ENCODE measurements at regions not wholly inside any gene's neighbourhood (a gene's known extent, or its start where the extent isn't known, plus 50 kb on each side); places are given as distances from the start of the nearest gene placed in this dataset.

DNA sequence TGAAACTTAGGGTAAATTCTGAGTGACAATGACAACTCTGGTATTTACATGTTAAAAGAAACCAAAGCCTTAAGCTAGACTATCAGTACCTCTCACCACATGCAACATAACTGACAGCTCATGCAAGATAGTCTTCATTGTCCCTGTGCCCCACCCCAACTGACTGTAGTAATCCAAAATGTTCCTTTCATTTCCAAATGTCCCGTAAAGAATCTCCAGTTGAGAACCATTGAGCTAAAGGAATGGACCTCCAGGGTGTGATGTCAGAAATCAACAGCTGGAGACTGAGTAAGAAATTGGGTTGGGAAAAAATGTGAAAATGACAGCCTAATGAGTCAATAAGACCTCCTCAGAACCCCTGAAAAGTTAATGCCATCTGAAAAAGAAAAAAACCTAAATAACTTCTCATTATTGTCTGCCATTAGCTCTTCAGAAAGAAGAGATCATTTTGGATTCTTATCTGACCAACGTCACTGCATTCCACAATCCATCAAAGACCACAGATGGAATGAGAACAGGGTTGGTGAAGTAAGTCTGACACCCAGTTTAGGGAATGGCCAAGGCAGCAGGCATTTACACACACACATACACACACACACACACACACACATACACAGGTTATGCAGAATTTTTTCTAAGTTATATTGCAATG, 51.7 kb upstream of the ACVR2A start:
- Mint-ChIP-seq H3K36me3 (no peaks in the 10 kb centered on the region), H3K4me3 (no peak overlapping the region), H3K4me1 (peaks cover 11% of the 10 kb centered on the region), H3K27ac (no peak overlapping the region), H3K9me3 (no peaks in the 10 kb centered on the region), H3K27me3 (no peaks in the 10 kb centered on the region)

DNA sequence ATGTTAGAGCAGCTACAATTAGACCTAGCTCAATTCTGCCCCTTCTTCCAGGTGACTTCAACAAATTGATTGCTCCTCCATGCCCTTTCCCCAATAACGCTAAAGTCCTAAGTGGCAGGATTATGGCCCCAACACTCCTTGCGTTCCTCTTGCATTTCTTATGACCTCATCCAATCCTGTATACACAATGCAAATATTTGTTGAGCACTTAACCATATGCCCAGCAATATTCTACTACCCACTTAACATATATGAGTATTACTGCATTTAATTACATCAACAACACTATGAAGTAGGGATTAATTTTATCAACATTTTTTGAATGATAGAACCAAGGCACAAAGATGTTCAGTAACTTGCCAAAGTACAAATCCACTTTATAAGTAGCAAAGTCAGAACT, 54.2 kb upstream of the ACVR2A start:
- Mint-ChIP-seq H3K27ac (no peak overlapping the region), H3K4me1 (no peaks in the 10 kb centered on the region), H3K27me3 (no peaks in the 10 kb centered on the region), H3K9me3 (no peaks in the 10 kb centered on the region), H3K4me3 (no peak overlapping the region), H3K36me3 (no peaks in the 10 kb centered on the region)

DNA sequence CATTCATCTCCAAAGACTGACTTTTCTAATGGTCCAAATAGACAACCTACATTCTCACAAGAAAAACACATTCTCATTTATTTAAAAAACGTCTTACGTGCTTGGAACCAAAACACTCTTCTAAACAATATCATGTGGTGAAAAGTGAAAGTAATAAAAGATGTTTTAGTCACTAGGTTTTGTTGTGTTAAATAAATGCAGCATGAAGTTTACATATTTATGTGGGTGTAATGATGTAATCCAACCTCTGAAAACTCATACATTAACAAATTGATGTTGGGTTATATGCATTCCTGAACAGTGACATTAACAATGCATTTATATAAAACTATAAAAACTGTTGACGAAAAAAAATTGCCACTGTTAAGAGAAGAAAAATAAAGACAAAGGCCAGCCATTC, 55.1 kb upstream of the ACVR2A start:
- Mint-ChIP-seq H3K9me3 (no peaks in the 10 kb centered on the region), H3K4me3 (no peak overlapping the region), H3K4me1 (no peaks in the 10 kb centered on the region), H3K36me3 (no peaks in the 10 kb centered on the region), H3K27me3 (no peaks in the 10 kb centered on the region), H3K27ac (no peak overlapping the region)

DNA sequence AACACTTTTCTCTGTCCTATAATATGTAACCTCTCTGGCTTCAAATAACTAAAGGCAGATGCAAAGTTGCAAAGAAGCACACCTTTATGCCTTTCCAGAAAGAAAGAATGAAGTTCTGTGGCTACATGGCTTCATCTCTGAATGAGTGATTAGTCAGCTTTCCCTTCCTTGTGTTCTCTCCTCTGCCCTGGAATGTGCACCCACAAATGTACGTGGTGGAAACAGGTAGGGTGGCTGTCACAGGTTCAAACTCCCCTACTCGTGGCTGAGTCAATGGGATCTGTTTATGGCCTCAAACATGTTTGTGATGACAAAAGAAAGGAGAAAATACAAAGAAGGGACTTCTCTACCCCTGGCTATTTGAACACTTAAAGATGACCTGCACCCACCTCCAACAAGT, 55.5 kb upstream of the ACVR2A start:
- Mint-ChIP-seq H3K27ac (no peak overlapping the region), H3K9me3 (no peaks in the 10 kb centered on the region), H3K4me1 (no peaks in the 10 kb centered on the region), H3K27me3 (no peaks in the 10 kb centered on the region), H3K4me3 (no peak overlapping the region), H3K36me3 (no peaks in the 10 kb centered on the region)

DNA sequence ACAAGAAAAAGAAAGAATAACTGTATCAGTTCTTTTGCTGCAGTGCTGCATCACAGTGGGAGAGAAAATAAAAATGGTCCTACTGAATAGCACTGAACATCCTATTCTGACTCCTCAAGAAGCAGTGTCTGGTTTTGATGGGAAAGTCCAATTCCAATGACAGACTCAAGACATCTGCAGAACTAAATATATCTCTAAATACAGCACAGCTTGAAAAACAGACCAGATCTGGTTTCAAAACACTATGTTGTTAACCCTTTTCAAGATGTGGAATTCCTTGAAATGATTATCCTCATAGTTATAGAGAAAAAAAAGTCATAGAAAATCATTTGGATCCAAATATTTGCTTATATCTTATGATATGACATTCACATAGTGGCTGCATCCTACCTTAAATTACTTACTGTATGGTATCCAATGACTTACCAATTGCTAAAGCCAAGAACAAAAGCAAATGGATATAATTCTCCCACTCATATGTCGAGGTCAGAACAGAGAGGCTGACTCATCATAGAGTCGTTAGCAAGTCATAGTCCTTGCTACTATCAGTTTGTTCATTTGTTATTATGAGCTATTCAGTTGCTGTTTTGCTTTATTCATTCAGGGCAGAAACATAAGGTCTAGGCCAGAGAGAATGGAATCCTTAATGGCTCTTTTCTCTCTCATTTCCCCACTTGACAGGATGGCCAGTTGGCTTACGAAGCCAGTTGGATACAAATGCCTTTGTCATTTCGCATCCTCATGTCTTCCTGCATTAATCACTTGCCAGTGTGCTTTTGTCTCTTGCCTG, 62.5 kb upstream of the ACVR2A start:
- Mint-ChIP-seq H3K9me3 (no peaks in the 10 kb centered on the region), H3K4me1 (no peaks in the 10 kb centered on the region), H3K27ac (no peak overlapping the region), H3K27me3 (peaks cover 3% of the 10 kb centered on the region), H3K36me3 (no peaks in the 10 kb centered on the region), H3K4me3 (no peak overlapping the region)

DNA sequence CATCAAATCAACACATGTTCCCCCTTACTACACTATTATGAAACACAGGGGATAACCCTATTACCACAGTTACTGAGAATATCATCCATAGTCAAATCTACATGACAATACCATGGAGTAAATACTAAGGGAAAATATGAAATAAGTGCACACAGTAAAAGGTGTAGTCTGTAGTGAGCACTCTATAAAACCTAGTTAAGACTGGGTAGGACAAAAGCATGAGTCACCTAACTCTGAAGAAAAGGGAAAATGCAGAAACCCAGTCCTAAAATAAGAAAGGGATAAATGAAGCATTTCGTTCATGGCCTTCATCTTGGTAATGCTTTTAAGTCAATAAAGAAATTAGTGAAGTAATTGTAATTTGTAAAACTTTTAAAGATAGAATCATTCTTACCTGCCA, 65.4 kb upstream of the ACVR2A start:
- Mint-ChIP-seq H3K27me3 (peaks cover 3% of the 10 kb centered on the region), H3K36me3 (no peaks in the 10 kb centered on the region), H3K27ac (no peak overlapping the region), H3K9me3 (no peaks in the 10 kb centered on the region), H3K4me1 (no peaks in the 10 kb centered on the region), H3K4me3 (no peak overlapping the region)

DNA sequence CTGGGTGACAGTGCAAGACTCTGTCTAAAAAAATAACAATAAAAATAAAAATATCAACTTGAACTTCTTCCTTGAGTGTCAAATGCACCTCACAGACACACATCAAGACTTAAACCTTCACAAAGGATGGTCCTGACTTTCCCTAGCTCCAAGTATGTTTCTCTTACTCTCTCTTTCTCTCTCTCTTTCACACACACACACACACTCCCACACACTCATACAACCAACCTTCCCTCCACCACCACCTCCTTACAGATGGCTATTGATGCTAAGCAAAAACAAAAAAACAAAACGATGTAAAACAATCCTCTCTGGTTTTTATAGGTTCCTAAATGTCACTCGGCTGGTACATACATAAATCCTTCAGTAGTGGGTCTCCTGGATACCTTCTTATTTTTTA, 67.4 kb upstream of the ACVR2A start:
- Mint-ChIP-seq H3K27me3 (peaks cover 3% of the 10 kb centered on the region), H3K27ac (no peak overlapping the region), H3K9me3 (no peaks in the 10 kb centered on the region), H3K4me3 (no peak overlapping the region), H3K36me3 (no peaks in the 10 kb centered on the region), H3K4me1 (no peaks in the 10 kb centered on the region)

DNA sequence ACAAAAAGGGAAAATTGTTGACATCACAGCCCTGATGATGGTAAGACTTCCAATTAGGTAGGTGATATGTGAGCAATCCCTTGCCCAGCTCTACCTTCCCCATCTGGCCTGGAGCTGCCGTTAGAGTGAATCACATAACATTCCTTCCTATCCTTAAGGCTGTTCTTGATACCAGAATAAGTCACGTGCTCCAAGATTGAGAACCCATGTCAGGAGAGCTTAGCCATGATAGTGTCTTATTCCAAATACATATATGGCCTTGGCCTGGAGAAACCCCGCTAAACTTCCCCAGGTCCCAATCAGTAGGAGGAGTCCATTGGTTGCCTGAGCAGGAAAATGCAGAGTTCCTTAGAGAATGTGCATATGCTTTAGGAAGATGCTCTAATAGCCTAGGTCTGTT, 70.0 kb upstream of the ACVR2A start:
- no peak overlapping the region for H3K27ac Mint-ChIP-seq
- H3K36me3 Mint-ChIP-seq, result no peaks in the 10 kb centered on the region
- H3K4me1 Mint-ChIP-seq, result no peaks in the 10 kb centered on the region
- H3K27me3 Mint-ChIP-seq, result peaks cover 3% of the 10 kb centered on the region
- H3K9me3 Mint-ChIP-seq, result no peaks in the 10 kb centered on the region
- H3K4me3 Mint-ChIP-seq, result no peak overlapping the region

DNA sequence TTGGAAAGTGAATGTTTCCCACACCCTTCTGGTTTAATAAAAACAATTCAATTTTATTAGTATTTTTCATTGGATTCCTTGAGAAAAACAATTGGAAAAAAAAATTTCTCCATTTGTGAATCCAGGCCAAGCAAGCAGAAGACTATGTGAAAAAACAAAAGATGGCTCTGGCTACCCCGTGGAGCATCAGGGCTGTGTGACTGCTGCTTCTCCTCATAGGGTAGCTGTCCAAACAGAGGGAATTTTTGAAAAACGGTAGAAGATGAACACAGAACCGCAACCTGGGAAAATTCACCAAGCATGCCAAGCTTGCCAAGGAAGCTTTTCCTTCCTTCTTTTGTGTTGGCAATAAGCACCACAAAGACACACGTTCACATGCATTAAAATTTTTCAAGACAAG, 71.3 kb upstream of the ACVR2A start:
- Mint-ChIP-seq H3K9me3 (no peaks in the 10 kb centered on the region), H3K4me1 (no peaks in the 10 kb centered on the region), H3K27me3 (peaks cover 3% of the 10 kb centered on the region)

DNA sequence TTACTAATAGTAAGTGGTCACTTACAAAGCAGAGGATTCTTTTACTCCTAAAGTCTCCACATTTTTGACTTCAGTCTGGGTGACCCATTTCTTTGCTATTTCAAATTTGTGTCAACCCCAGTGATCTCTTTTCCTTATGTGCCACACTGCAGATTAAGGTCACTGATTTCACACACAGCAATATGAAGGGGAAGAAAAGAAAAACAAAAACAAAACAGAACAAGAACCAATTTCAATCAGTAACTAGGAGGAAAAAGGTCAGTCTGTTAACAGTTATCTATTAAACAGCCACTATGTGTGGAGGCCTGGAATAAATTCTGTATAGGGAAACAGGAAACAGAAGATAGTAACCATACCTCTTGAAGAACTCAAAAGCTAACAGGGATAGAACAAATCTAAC, 72.0 kb upstream of the ACVR2A start:
- Mint-ChIP-seq H3K27ac (no peak overlapping the region), H3K27me3 (peaks cover 3% of the 10 kb centered on the region), H3K36me3 (no peaks in the 10 kb centered on the region), H3K4me1 (no peaks in the 10 kb centered on the region), H3K4me3 (no peak overlapping the region), H3K9me3 (no peaks in the 10 kb centered on the region)

More for the DNA sequence above, 71.3 kb upstream of the ACVR2A start:
- no peak overlapping the region for H3K4me3 Mint-ChIP-seq
- no peak overlapping the region for H3K27ac Mint-ChIP-seq
- no peaks in the 10 kb centered on the region for H3K36me3 Mint-ChIP-seq

DNA sequence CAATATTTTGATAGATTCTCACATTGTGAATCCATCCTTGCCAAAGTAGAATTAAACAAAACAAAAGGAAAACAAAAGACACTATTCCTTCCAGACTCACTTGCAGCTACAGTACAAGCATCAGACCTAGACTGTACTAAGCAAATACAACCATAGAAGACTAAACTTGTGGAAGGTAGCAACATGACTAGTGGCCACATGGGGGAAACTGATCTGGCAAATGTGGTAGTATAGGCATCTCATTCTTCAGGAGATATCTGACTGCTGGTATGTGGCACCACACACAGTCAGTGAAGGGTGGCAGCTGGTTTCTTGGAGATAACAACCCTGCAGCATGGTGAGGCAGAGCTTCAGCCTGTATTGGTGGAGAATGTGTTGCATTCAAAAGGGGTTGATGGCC, 81.0 kb upstream of the ACVR2A start:
- H3K27ac Mint-ChIP-seq, result no peak overlapping the region
- no peak overlapping the region for H3K4me3 Mint-ChIP-seq
- H3K36me3 Mint-ChIP-seq, result no peaks in the 10 kb centered on the region
- no peaks in the 10 kb centered on the region for H3K9me3 Mint-ChIP-seq
- H3K4me1 Mint-ChIP-seq, result no peaks in the 10 kb centered on the region
- H3K27me3 Mint-ChIP-seq, result no peaks in the 10 kb centered on the region

DNA sequence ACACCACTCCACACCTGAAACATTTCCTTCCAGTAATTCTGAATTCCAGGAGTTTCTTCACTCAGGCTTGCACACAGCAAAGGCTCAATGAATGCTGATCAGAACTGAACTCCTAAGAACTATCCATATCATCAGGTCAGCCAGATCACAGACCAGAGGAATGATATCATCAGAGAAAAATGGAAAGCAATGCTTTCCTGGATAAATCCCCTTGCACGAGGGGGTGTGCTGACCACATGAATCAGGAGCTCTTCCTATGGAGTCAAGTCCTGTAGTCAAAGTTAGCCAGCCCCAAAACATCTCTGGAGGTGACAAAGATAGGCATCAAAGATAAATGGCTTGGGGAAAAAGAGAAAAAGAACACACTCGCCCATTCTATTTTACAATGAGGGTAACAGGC, 83.8 kb upstream of the ACVR2A start:
- Mint-ChIP-seq H3K4me3 (no peak overlapping the region), H3K4me1 (no peaks in the 10 kb centered on the region), H3K9me3 (no peaks in the 10 kb centered on the region), H3K27ac (no peak overlapping the region), H3K36me3 (no peaks in the 10 kb centered on the region), H3K27me3 (no peaks in the 10 kb centered on the region)

DNA sequence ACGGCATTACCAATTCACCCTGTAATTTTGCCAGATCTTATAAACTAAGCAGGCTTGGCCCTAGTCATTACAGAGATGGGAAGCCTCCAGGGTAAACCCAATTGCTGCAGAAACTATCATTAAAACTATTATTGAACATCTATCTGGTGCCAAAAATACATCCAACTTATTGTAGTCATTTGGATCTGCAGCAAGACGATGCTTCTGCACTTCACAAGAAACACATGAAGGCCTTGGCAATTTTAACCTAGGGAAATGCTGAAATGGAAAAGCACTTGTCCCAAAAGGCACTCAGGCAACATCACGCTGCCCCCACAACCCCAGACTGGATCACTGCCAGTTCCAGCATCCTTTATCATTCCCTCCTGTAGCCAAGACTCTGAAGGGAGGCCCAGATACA, 85.3 kb upstream of the ACVR2A start:
- Mint-ChIP-seq H3K36me3 (no peaks in the 10 kb centered on the region), H3K27ac (no peak overlapping the region), H3K9me3 (no peaks in the 10 kb centered on the region), H3K4me3 (no peak overlapping the region), H3K4me1 (no peaks in the 10 kb centered on the region), H3K27me3 (no peaks in the 10 kb centered on the region)

DNA sequence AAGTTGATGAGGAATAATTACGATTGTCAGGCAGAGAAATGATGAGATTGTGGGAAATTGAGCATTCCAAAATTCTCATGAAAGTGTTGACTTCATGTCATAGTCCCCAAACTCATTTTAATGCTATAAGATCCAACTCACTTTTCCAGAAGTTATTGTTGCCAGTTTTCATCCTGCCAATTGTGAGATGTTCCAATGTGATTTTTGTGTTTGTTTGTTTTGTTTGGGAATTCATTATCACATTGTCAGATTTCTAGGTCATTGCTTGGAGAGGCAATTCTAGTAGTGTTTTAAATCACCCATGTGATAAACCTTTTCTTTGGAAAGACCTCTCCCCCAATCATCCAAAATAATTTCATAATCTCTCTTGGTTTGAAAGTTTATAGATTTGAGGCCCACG, 86.0 kb upstream of the ACVR2A start:
- Mint-ChIP-seq H3K4me3 (no peak overlapping the region), H3K4me1 (no peaks in the 10 kb centered on the region), H3K9me3 (no peaks in the 10 kb centered on the region), H3K27ac (no peak overlapping the region), H3K36me3 (no peaks in the 10 kb centered on the region), H3K27me3 (no peaks in the 10 kb centered on the region)

DNA sequence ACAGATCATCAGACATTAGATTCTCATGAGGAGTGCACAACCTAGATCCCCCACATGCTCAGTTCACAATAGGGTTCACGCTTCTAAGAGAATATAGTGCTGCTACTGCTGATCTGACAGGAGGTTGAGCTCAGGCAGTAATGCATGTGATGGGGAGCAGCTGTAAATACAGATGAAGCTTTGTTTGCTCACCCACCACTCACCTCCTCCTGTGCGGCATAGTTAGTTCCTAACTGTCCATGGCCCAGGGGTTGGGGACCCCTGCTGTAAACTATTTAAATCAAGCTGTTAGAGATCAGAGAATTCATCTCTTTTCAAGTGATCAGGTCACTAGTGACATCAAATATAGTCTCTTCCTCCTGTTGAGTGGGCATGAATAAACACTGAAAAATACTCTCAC, 88.8 kb upstream of the ACVR2A start:
- Mint-ChIP-seq H3K4me3 (no peak overlapping the region), H3K4me1 (no peaks in the 10 kb centered on the region), H3K36me3 (no peaks in the 10 kb centered on the region), H3K27me3 (no peaks in the 10 kb centered on the region), H3K27ac (no peak overlapping the region), H3K9me3 (no peaks in the 10 kb centered on the region)

DNA sequence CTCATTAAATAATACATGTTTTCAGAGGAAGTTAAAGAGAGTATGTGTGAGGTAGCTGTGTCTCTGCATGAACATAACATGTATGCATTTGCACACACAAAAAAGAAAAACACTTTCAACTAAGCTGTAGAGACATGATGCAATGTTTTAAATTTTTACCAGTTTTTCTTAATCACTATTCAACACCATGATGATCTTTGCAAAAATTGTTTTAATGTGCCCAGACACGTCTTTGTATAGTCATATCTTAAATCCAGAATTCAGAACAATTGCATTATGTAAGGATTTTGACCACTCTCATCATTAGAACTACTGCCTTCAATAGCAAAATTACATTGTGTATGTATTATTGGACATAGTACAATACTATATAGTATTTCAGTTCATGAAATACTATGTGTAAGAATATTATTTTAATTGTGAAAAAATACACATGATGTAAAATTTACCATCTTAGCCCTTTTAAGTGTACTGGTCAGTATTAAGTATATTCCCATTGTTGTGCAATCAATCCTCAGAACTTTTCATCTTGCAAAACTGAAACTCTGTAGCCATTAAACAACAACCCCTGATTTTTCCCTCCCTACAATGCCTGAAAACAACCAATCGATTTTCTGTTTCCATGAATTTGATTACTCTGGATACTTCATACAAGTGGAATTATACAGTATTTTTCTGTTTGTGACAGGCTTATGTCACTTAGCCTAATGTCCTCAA, 104.5 kb upstream of the ACVR2A start:
- Mint-ChIP-seq H3K4me3 (no peak overlapping the region), H3K27me3 (no peaks in the 10 kb centered on the region), H3K4me1 (no peaks in the 10 kb centered on the region), H3K36me3 (peaks cover 2% of the 10 kb centered on the region), H3K9me3 (no peaks in the 10 kb centered on the region), H3K27ac (no peak overlapping the region)

Data from activated naive CD4-positive, alpha-beta T cell treated with anti-CD3 and anti-CD28 coated beads, Interleukin-2, amount 50 U/mL, for 24 hours (primary cell).